ENCODE measurements at regions not wholly inside any gene's neighbourhood (a gene's known extent, or its start where the extent isn't known, plus 50 kb on each side); places are given as distances from the start of the nearest gene placed in this dataset.

DNA sequence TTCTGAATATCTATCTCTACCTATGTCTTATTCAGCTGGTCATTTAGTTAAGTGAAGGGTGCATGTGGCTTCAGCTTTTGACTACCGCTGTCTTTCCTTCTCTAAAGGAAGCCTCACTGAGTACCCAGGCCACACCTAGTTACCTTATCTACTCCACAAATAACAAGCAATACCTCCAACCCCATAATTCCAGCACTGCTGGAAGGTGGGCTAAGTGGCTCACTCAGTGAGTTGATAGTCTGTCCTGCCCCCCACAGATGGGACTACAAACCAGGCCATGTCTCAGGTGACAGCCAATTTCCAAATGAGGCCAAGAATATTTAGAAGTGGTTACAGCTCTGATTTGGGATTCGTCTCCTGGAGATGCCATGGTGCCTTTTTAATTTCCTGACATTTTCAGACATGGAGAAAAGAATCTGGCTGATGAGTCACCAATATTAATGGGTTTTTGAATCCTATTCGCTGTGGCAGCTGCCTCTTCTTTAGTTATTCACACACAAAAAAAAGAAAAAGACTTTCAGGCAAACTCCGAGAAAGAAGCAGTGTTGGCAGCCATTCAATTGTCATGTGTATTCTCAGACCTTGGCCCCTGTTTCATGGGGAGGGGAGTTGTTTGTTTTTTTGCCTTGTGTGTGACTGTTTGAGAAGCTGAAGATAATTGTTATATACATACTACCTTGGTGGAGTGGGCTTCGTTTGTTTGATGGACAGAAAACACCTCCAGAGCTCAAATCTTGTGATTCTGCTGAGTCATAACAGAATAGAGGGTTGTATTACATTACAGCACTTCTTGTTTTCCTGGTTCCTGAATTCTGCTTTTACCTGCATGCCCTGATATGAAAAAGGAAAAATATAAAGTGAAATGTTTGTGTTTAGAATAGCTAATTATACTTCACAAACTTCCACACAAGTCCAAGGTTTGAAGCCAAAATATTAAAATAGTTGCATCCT is 64.2 kb downstream of the SCG2 start:
- ChIA-PET CTCF (ENCODE audit: low intra/inter-chr PET ratio, low total read pairs) (no interaction called here), POLR2A (no interaction called here)
- Histone ChIP-seq H3K4me3 (replicated peaks in 1 of 3; ENCODE audit: insufficient read depth in 1 of 3, low read depth in 2 of 3, low read length in 3 of 3) (no peak overlapping the region), H2AFZ (ENCODE audit: low read length) (no peak overlapping the region), H3K9ac (ENCODE audit: insufficient read depth, low read depth, low read length) (no peak overlapping the region), H4K20me1 (ENCODE audit: insufficient read depth, low read length) (no peaks in the 10 kb centered on the region), H3K4me1 (ENCODE audit: insufficient read depth, low read length) (peaks cover 10% of the 10 kb centered on the region; the same call in 1 of the 2 replicates), H3K36me3 (replicated peaks in 1 of 2; ENCODE audit: control insufficient read depth in 1 of 2, insufficient read depth in 2 of 2, low read length in 2 of 2) (no peaks in the 10 kb centered on the region), H3K4me2 (ENCODE audit: low read depth, low read length) (no peak overlapping the region), H3K79me2 (ENCODE audit: insufficient read depth, low read length) (no peaks in the 10 kb centered on the region), H3K27me3 (ENCODE audit: control insufficient read depth in 1 of 2, insufficient read depth in 2 of 2, low read length in 2 of 2) (no peaks in the 10 kb centered on the region; a peak in 1 of 5 replicates), H3K9me3 (ENCODE audit: low read length) (no peaks in the 10 kb centered on the region), H3K27ac (ENCODE audit: extremely low read length, insufficient read depth, low read length) (no peak overlapping the region)
- BruUV-seq (replicated peaks): no TSS peak
- intact Hi-C loops (cut with micrococcal nuclease; ENCODE audit: unreplicated experiment) (no loop called here), in situ Hi-C loops (cut with HindIII; ENCODE audit: extremely low pct_ligation_motif_present, low pct_unique_long_range_greater_than_20kb) (no loop called here)
- ATAC-seq: peak; percentile 58; the same call in 2 of the 3 replicates
- FAIRE-seq: no peak
- peak; percentile 42 for DNase-seq (ENCODE audit: low spot score)
- TF ChIP-seq, protein P1, sequence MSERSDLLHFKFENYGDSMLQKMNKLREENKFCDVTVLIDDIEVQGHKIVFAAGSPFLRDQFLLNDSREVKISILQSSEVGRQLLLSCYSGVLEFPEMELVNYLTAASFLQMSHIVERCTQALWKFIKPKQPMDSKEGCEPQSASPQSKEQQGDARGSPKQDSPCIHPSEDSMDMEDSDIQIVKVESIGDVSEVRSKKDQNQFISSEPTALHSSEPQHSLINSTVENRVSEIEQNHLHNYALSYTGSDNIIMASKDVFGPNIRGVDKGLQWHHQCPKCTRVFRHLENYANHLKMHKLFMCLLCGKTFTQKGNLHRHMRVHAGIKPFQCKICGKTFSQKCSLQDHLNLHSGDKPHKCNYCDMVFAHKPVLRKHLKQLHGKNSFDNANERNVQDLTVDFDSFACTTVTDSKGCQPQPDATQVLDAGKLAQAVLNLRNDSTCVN (CRISPR knock-in tag; IDR thresholded peaks at IDR 0.05; ENCODE audit: borderline replicate concordance): no peak
- TF ChIP-seq MAFK (conservative IDR thresholded peaks at IDR 0.05 in 1 of 2, IDR thresholded peaks at IDR 0.05 in 1 of 2; ENCODE audit: low read length in 2 of 2) (peak; percentile 63 to 68), KDM5A (IDR thresholded peaks at IDR 0.05; ENCODE audit: borderline replicate concordance, low read length) (no peak), ZNF576 (CRISPR knock-in tag; IDR thresholded peaks at IDR 0.05) (no peak), ZNF496 (CRISPR knock-in tag; IDR thresholded peaks at IDR 0.05; ENCODE audit: insufficient replicate concordance) (no peak), SOX6 (IDR thresholded peaks at IDR 0.05) (no peak), SOX6 (CRISPR knock-in tag; IDR thresholded peaks at IDR 0.05) (0 out of 2 replicates have a peak, but pooled peaks have one; percentile 15), NFE2 (CRISPR knock-in tag; IDR thresholded peaks at IDR 0.05) (peak; percentile 56; the same call in 1 of the 2 replicates), MAFF (IDR thresholded peaks at IDR 0.05; ENCODE audit: low read depth, low read length) (peak; percentile 44), ZNF296 (CRISPR knock-in tag; conservative IDR thresholded peaks at IDR 0.05) (no peak), ZBTB38 (CRISPR knock-in tag; IDR thresholded peaks at IDR 0.05) (no peak), CAMTA2 (CRISPR knock-in tag; IDR thresholded peaks at IDR 0.05; ENCODE audit: borderline replicate concordance) (no peak), FLYWCH1 (CRISPR knock-in tag; IDR thresholded peaks at IDR 0.05) (no peak), ELF3 (CRISPR knock-in tag; IDR thresholded peaks at IDR 0.05) (no peak), DNMT1 (CRISPR knock-in tag; IDR thresholded peaks at IDR 0.05) (no peak), NFE2L2 (IDR thresholded peaks at IDR 0.05; ENCODE audit: low read length) (peak; percentile 93), ZNF761 (CRISPR knock-in tag; conservative IDR thresholded peaks at IDR 0.05) (no peak), TOPORS (CRISPR knock-in tag; IDR thresholded peaks at IDR 0.05) (no peak), ZNF577 (CRISPR knock-in tag; IDR thresholded peaks at IDR 0.05; ENCODE audit: borderline replicate concordance, low read depth) (no peak), PREB (CRISPR knock-in tag; IDR thresholded peaks at IDR 0.05) (no peak)
- TF ChIP-seq, protein P2, sequence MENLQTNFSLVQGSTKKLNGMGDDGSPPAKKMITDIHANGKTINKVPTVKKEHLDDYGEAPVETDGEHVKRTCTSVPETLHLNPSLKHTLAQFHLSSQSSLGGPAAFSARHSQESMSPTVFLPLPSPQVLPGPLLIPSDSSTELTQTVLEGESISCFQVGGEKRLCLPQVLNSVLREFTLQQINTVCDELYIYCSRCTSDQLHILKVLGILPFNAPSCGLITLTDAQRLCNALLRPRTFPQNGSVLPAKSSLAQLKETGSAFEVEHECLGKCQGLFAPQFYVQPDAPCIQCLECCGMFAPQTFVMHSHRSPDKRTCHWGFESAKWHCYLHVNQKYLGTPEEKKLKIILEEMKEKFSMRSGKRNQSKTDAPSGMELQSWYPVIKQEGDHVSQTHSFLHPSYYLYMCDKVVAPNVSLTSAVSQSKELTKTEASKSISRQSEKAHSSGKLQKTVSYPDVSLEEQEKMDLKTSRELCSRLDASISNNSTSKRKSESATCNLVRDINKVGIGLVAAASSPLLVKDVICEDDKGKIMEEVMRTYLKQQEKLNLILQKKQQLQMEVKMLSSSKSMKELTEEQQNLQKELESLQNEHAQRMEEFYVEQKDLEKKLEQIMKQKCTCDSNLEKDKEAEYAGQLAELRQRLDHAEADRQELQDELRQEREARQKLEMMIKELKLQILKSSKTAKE (CRISPR knock-in tag; IDR thresholded peaks at IDR 0.05; ENCODE audit: borderline replicate concordance): no peak
- 20% methylated on average over 5 of the region's 5 CpGs for WGBS (ENCODE audit: low lambda C conversion rate)

Data from HepG2 (cell line).